ENCODE measurements at regions not wholly inside any gene's neighbourhood (a gene's known extent, or its start where the extent isn't known, plus 50 kb on each side); places are given as distances from the start of the nearest gene placed in this dataset.

DNA sequence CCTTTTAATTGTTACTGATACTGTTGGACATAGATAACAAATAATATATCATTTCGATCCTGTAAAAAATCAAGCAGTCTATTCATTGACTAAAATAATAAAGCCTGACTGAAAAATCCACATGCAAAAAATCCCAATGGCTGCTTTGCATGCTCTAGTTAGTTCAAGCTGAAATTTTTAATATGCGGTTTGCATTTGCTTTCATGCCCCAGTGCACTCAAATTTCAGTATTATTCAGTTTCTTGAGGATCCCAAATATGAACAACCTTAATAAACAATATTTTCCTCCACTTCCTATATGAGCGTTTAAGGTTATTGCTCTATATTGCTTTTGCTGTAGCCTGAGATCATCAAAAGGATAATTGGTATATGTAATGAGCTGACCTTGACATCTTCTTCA lies 75.1 kb upstream of the DPH5 start:
- 95 to 100% methylated on average over 2 to 3 of the region's 3 CpGs for WGBS, 2 experiments (ENCODE audit: insufficient coverage in 1 of 2, insufficient read length in 1 of 2)
- Histone ChIP-seq H3K27ac (ENCODE audit: low read depth, low read length) (no peak overlapping the region), H3K27me3 (ENCODE audit: control insufficient read depth, insufficient read depth, low read length, poor library complexity, severe bottlenecking) (no peaks in the 10 kb centered on the region), H3K4me1 (ENCODE audit: control insufficient read depth, insufficient read depth, low read length) (no peaks in the 10 kb centered on the region), H3K36me3 (ENCODE audit: control insufficient read depth, insufficient read depth, low read length) (no peaks in the 10 kb centered on the region), H3K9me3 (ENCODE audit: control insufficient read depth, low read length) (peaks cover 10% of the 10 kb centered on the region), H3K9ac (ENCODE audit: extremely low read depth, low read length, poor library complexity, severe bottlenecking) (no peak overlapping the region), H3K4me3 (ENCODE audit: low read length) (no peak overlapping the region)
- peaks cover 2% of the 10 kb centered on the region for H3K27me3 Mint-ChIP-seq (ENCODE audit: insufficient read depth)
- H3K4me3 Mint-ChIP-seq, result no peak overlapping the region
- H3K36me3 Mint-ChIP-seq (ENCODE audit: low read depth), result no peaks in the 10 kb centered on the region
- H3K4me1 Mint-ChIP-seq, result no peaks in the 10 kb centered on the region
- H3K27ac Mint-ChIP-seq, result no peak overlapping the region
- TF ChIP-seq, protein P1, sequence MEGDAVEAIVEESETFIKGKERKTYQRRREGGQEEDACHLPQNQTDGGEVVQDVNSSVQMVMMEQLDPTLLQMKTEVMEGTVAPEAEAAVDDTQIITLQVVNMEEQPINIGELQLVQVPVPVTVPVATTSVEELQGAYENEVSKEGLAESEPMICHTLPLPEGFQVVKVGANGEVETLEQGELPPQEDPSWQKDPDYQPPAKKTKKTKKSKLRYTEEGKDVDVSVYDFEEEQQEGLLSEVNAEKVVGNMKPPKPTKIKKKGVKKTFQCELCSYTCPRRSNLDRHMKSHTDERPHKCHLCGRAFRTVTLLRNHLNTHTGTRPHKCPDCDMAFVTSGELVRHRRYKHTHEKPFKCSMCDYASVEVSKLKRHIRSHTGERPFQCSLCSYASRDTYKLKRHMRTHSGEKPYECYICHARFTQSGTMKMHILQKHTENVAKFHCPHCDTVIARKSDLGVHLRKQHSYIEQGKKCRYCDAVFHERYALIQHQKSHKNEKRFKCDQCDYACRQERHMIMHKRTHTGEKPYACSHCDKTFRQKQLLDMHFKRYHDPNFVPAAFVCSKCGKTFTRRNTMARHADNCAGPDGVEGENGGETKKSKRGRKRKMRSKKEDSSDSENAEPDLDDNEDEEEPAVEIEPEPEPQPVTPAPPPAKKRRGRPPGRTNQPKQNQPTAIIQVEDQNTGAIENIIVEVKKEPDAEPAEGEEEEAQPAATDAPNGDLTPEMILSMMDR (conservative IDR thresholded peaks at IDR 0.05), result no peak
- DNase-seq, result no peak
- H3K9me3 Mint-ChIP-seq, result peaks cover 2% of the 10 kb centered on the region

DNA sequence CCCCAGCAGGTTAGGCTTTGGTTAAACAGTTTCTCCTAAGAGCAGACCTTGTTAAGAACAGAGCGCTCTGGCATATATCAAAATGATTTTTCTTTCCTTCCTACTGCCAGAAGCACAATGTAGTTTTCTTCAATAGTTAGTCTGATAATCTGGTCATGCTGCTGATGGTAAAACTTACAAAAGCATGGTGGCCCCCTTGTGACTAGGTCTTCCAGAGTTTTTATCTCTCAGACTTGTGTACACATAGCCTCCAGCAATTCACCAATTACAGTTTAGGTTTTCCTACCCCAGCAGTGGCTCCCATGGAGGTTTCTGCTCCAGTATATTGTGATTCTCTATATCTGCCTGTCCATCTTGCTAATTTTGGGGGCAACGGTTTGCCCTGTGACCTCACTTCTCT lies 73.3 kb upstream of the DPH5 start:
- WGBS, 2 experiments (ENCODE audit: insufficient coverage in 1 of 2, insufficient read length in 1 of 2), result 42 to 80% methylated on average over 2 of the region's 2 CpGs
- no peak overlapping the region for H3K4me3 Mint-ChIP-seq
- Histone ChIP-seq H3K9ac (ENCODE audit: extremely low read depth, low read length, poor library complexity, severe bottlenecking) (no peak overlapping the region), H3K4me1 (ENCODE audit: control insufficient read depth, insufficient read depth, low read length) (no peaks in the 10 kb centered on the region), H3K36me3 (ENCODE audit: control insufficient read depth, insufficient read depth, low read length) (no peaks in the 10 kb centered on the region), H3K9me3 (ENCODE audit: control insufficient read depth, low read length) (peaks cover 10% of the 10 kb centered on the region), H3K4me3 (ENCODE audit: low read length) (no peak overlapping the region), H3K27ac (ENCODE audit: low read depth, low read length) (no peak overlapping the region), H3K27me3 (ENCODE audit: control insufficient read depth, insufficient read depth, low read length, poor library complexity, severe bottlenecking) (no peaks in the 10 kb centered on the region)
- TF ChIP-seq, protein P1 (conservative IDR thresholded peaks at IDR 0.05), result no peak
- H3K9me3 Mint-ChIP-seq, result peaks cover 2% of the 10 kb centered on the region
- H3K27me3 Mint-ChIP-seq (ENCODE audit: insufficient read depth), result peaks cover 2% of the 10 kb centered on the region
- no peak overlapping the region for H3K27ac Mint-ChIP-seq
- H3K36me3 Mint-ChIP-seq (ENCODE audit: low read depth), result no peaks in the 10 kb centered on the region
- DNase-seq, result no peak
- no peaks in the 10 kb centered on the region for H3K4me1 Mint-ChIP-seq

DNA sequence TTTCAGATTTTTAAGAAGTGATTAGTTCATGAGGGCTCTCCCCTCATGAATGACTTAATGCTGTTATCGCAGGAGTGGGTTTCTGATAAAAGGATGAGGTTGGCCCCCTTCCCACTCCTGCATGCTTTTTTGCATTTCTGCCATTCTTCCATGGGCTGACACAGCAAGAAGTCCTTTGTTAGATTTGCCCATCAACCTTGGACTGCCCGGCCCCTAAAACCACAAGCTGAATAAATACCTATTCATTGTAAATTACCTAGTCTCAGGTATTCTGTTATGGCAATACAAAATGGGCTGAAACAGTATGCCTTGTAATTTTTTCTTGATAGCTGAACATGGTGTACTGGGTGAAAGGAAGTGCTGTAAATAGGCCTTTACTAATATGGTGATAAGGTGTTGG lies 72.7 kb upstream of the DPH5 start:
- H3K4me3 Mint-ChIP-seq, result no peak overlapping the region
- whole genome bisulfite sequencing, 2 experiments (ENCODE audit: insufficient coverage in 1 of 2, insufficient read length in 1 of 2), result 89% methylated on average over 2 of the region's 2 CpGs; no CpG with 5 or more reads in 1 of the 2 experiments
- H3K4me1 ChIP-seq (ENCODE audit: control insufficient read depth, insufficient read depth, low read length), result no peaks in the 10 kb centered on the region
- H3K27ac Mint-ChIP-seq, result no peak overlapping the region
- no peaks in the 10 kb centered on the region for H3K27me3 ChIP-seq (ENCODE audit: control insufficient read depth, insufficient read depth, low read length, poor library complexity, severe bottlenecking)
- H3K27ac ChIP-seq (ENCODE audit: low read depth, low read length), result no peak overlapping the region
- TF ChIP-seq, protein P1 (conservative IDR thresholded peaks at IDR 0.05), result no peak
- no peak overlapping the region for H3K4me3 ChIP-seq (ENCODE audit: low read length)
- DNase-seq, result no peak
- peaks cover 2% of the 10 kb centered on the region for H3K9me3 Mint-ChIP-seq
- peaks cover 2% of the 10 kb centered on the region for H3K27me3 Mint-ChIP-seq (ENCODE audit: insufficient read depth)
- no peaks in the 10 kb centered on the region for H3K36me3 Mint-ChIP-seq (ENCODE audit: low read depth)
- no peaks in the 10 kb centered on the region for H3K4me1 Mint-ChIP-seq
- no peak overlapping the region for H3K9ac ChIP-seq (ENCODE audit: extremely low read depth, low read length, poor library complexity, severe bottlenecking)
- no peaks in the 10 kb centered on the region for H3K36me3 ChIP-seq (ENCODE audit: control insufficient read depth, insufficient read depth, low read length)
- peaks cover 10% of the 10 kb centered on the region for H3K9me3 ChIP-seq (ENCODE audit: control insufficient read depth, low read length)
